ENCODE measurements at regions not wholly inside any gene's neighbourhood (a gene's known extent, or its start where the extent isn't known, plus 50 kb on each side); places are given as distances from the start of the nearest gene placed in this dataset.

DNA sequence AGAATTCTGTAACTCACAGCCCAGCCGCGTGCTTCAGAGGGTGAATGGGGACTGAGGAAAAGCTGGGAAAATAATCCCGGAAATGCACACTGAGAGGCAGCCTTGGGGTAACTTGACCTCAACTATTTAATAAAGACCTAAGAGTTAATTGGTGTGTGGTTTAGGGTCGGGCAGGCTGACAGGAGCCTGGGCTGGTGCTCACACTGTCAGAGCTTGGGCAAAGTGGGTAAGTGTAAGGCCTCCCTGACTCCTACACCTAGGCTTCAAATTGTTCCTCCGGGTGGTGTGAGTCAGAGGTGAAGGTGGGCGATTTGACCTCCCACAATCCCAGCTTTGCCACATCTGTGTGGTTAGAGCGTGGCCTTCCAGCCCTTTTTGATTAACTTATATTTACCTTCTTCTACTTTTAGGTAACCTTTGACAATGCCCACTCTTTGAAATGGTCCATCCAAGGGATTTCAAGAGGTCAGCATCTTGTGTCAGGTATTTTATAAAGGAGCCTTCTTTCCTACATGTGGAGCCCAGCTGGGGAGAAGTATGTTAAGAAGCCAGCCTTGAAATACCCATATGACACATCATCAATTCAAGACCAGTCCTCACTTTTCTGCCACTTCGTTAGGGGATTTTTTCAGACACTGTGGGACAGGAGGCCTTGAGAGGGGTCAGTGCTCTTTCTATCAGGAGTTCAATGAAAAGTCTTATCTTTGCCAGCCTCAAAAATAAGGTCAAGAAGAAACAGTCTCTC, 114.2 kb downstream of the NUFIP1 start:
- Histone ChIP-seq H3K27ac (ENCODE audit: low read depth in 1 of 2, low read length in 2 of 2) (no peak overlapping the region), H3K36me3 (ENCODE audit: control insufficient read depth in 4 of 4, insufficient read depth in 3 of 4, low read depth in 1 of 4, low read length in 3 of 4) (no peaks in the 10 kb centered on the region), H3K4me1 (ENCODE audit: control insufficient read depth in 4 of 4, insufficient read depth in 4 of 4, low read length in 3 of 4) (peaks cover 0 to 6% (median 2%) of the 10 kb centered on the region in 4 donors), H3K27me3 (ENCODE audit: control insufficient read depth in 4 of 4, insufficient read depth in 4 of 4, low read length in 3 of 4) (no peaks in the 10 kb centered on the region), H3K9ac (ENCODE audit: low read depth in 1 of 2, low read length in 2 of 2) (no peak overlapping the region), H3K4me3 (ENCODE audit: low read depth in 1 of 3, low read length in 3 of 3) (no peak overlapping the region), H3K9me3 (ENCODE audit: control insufficient read depth in 4 of 4, low read length in 3 of 4) (peaks cover 0 to 4% (median 0%) of the 10 kb centered on the region in 4 donors)
- DNase-seq (ENCODE audit: low spot score): no peak
- TF ChIP-seq RXRA (IDR thresholded peaks at IDR 0.05): no peak
- no peak for TF ChIP-seq YY1 (IDR thresholded peaks at IDR 0.05)
- TF ChIP-seq, protein P1, sequence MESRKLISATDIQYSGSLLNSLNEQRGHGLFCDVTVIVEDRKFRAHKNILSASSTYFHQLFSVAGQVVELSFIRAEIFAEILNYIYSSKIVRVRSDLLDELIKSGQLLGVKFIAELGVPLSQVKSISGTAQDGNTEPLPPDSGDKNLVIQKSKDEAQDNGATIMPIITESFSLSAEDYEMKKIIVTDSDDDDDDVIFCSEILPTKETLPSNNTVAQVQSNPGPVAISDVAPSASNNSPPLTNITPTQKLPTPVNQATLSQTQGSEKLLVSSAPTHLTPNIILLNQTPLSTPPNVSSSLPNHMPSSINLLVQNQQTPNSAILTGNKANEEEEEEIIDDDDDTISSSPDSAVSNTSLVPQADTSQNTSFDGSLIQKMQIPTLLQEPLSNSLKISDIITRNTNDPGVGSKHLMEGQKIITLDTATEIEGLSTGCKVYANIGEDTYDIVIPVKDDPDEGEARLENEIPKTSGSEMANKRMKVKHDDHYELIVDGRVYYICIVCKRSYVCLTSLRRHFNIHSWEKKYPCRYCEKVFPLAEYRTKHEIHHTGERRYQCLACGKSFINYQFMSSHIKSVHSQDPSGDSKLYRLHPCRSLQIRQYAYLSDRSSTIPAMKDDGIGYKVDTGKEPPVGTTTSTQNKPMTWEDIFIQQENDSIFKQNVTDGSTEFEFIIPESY (IDR thresholded peaks at IDR 0.05): no peak
- TF ChIP-seq GABPA (IDR thresholded peaks at IDR 0.05 in 1 of 2, conservative IDR thresholded peaks at IDR 0.05 in 1 of 2): no peak
- no peak for TF ChIP-seq RAD21 (IDR thresholded peaks at IDR 0.05)
- TF ChIP-seq FOXA1 (IDR thresholded peaks at IDR 0.05): no peak
- TF ChIP-seq, protein P2, sequence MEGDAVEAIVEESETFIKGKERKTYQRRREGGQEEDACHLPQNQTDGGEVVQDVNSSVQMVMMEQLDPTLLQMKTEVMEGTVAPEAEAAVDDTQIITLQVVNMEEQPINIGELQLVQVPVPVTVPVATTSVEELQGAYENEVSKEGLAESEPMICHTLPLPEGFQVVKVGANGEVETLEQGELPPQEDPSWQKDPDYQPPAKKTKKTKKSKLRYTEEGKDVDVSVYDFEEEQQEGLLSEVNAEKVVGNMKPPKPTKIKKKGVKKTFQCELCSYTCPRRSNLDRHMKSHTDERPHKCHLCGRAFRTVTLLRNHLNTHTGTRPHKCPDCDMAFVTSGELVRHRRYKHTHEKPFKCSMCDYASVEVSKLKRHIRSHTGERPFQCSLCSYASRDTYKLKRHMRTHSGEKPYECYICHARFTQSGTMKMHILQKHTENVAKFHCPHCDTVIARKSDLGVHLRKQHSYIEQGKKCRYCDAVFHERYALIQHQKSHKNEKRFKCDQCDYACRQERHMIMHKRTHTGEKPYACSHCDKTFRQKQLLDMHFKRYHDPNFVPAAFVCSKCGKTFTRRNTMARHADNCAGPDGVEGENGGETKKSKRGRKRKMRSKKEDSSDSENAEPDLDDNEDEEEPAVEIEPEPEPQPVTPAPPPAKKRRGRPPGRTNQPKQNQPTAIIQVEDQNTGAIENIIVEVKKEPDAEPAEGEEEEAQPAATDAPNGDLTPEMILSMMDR (IDR thresholded peaks at IDR 0.05; ENCODE audit: low read depth, low read length, missing input control): no peak
- TF ChIP-seq, protein P3, sequence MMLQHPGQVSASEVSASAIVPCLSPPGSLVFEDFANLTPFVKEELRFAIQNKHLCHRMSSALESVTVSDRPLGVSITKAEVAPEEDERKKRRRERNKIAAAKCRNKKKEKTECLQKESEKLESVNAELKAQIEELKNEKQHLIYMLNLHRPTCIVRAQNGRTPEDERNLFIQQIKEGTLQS (IDR thresholded peaks at IDR 0.05): no peak
- no peak for TF ChIP-seq TAF1 (conservative IDR thresholded peaks at IDR 0.05)
- no peak for TF ChIP-seq SP1 (IDR thresholded peaks at IDR 0.05)
- TF ChIP-seq, protein P4, sequence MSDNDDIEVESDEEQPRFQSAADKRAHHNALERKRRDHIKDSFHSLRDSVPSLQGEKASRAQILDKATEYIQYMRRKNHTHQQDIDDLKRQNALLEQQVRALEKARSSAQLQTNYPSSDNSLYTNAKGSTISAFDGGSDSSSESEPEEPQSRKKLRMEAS (IDR thresholded peaks at IDR 0.05): no peak
- TF ChIP-seq HNF4G (IDR thresholded peaks at IDR 0.05): no peak
- TF ChIP-seq NR2F2 (IDR thresholded peaks at IDR 0.05): no peak
- TF ChIP-seq FOXA2 (IDR thresholded peaks at IDR 0.05): no peak
- no peak for TF ChIP-seq HNF4A (conservative IDR thresholded peaks at IDR 0.05)
- no peak for TF ChIP-seq JUND (IDR thresholded peaks at IDR 0.05)
- TF ChIP-seq, protein P5, sequence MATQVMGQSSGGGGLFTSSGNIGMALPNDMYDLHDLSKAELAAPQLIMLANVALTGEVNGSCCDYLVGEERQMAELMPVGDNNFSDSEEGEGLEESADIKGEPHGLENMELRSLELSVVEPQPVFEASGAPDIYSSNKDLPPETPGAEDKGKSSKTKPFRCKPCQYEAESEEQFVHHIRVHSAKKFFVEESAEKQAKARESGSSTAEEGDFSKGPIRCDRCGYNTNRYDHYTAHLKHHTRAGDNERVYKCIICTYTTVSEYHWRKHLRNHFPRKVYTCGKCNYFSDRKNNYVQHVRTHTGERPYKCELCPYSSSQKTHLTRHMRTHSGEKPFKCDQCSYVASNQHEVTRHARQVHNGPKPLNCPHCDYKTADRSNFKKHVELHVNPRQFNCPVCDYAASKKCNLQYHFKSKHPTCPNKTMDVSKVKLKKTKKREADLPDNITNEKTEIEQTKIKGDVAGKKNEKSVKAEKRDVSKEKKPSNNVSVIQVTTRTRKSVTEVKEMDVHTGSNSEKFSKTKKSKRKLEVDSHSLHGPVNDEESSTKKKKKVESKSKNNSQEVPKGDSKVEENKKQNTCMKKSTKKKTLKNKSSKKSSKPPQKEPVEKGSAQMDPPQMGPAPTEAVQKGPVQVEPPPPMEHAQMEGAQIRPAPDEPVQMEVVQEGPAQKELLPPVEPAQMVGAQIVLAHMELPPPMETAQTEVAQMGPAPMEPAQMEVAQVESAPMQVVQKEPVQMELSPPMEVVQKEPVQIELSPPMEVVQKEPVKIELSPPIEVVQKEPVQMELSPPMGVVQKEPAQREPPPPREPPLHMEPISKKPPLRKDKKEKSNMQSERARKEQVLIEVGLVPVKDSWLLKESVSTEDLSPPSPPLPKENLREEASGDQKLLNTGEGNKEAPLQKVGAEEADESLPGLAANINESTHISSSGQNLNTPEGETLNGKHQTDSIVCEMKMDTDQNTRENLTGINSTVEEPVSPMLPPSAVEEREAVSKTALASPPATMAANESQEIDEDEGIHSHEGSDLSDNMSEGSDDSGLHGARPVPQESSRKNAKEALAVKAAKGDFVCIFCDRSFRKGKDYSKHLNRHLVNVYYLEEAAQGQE (IDR thresholded peaks at IDR 0.05): no peak
- no peak for TF ChIP-seq EGR1 (IDR thresholded peaks at IDR 0.05; ENCODE audit: low read depth in 2 of 2)
- 89% methylated on average over 8 of the region's 8 CpGs for WGBS

Measured in liver (tissue), 8 donors.